ENCODE measurements at regions not wholly inside any gene's neighbourhood (a gene's known extent, or its start where the extent isn't known, plus 50 kb on each side); places are given as distances from the start of the nearest gene placed in this dataset.

DNA sequence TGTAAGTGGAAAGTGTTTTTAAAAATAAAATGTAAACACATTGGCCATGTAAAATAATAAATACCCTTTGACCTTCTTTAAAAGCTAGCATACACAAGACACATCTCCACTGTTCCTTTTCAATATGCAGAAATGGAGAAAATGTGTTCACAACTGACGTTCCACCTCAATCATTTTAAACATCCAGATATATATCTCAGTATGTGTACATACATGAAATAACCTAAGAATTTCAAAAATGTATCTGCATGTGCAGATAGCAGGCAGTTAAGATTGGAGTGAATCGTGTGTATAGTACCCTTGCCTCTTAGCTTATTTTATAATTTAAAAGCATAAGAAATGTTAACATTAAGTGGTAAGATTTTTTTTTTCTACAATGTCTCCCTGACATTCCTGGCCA lies 406.2 kb upstream of the FLRT2 start:
- in situ Hi-C loops (cut with MboI), result no loop called here
- Histone ChIP-seq H3K27me3 (replicated peaks; ENCODE audit: insufficient read depth) (peaks cover 4% of the 10 kb centered on the region; the same call in 1 of the 2 replicates), H3K79me2 (ENCODE audit: insufficient read depth) (no peaks in the 10 kb centered on the region), H3K4me3 (no peak overlapping the region), H3K9me2 (ENCODE audit: insufficient read depth) (no peaks in the 10 kb centered on the region), H3K27ac (no peak overlapping the region), H3K4me1 (ENCODE audit: insufficient read depth) (no peaks in the 10 kb centered on the region), H3F3A (ENCODE audit: insufficient read depth) (no peaks in the 10 kb centered on the region), H3K9me3 (ENCODE audit: low read depth) (no peaks in the 10 kb centered on the region), H3K36me3 (ENCODE audit: low read depth) (no peaks in the 10 kb centered on the region), H3K4me2 (ENCODE audit: unreplicated experiment) (no peak overlapping the region), H2AFZ (no peak overlapping the region), H4K20me1 (ENCODE audit: insufficient read depth) (no peaks in the 10 kb centered on the region), H3K9ac (no peak overlapping the region)
- TF ChIP-seq EZH2 (IDR thresholded peaks at IDR 0.05; ENCODE audit: insufficient read depth, poor library complexity, severe bottlenecking), result no peak
- no peak for DNase-seq
- WGBS, 2 experiments (ENCODE audit: low coverage in 1 of 2, low lambda C conversion rate in 2 of 2, missing lambda C conversion rate in 2 of 2), result 48 to 52% methylated on average over 2 of the region's 2 CpGs

DNA sequence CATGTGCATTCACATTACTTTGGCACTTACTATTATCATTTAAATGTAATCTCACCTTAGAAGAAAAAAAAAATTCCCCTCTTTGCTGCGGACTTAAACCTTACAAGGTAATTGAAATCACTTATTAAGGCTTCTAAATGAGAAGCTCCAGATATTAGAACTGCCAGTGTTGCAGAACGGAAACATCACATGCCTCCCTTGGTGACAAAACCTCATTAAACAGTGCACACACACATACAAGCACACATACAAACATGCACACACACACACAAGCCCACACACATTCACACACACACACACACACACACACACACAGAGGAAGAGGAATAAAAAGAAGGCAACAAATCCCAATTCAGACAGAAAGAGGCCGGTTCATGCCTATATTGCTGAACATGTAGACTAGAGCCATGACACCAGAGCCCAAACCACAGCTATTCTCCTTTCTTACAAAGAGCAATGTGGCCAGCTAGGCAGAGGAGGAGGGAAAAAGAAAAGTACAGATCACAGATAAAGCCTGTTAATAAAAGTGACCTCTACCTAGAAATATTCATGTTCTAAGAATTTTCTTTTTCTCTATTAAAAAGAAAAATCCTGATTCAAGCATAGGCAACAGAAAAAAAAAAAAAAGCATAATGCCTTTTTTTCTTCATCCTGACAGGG lies 405.2 kb upstream of the FLRT2 start:
- TF ChIP-seq EZH2phosphoT487 (IDR thresholded peaks at IDR 0.05; ENCODE audit: insufficient read depth, low read depth) (no peak), EZH2 (IDR thresholded peaks at IDR 0.05; ENCODE audit: insufficient read depth, poor library complexity, severe bottlenecking) (no peak)
- no peak overlapping the region for H3K4me3 ChIP-seq
- no peaks in the 10 kb centered on the region for H3K36me3 ChIP-seq (ENCODE audit: low read depth)
- DNase-seq, result no peak
- no peaks in the 10 kb centered on the region for H4K20me1 ChIP-seq (ENCODE audit: insufficient read depth)
- 62 to 70% methylated on average over 3 of the region's 3 CpGs for WGBS, 2 experiments (ENCODE audit: low coverage in 1 of 2, low lambda C conversion rate in 2 of 2, missing lambda C conversion rate in 2 of 2)
- H3K4me1 ChIP-seq (ENCODE audit: insufficient read depth), result no peaks in the 10 kb centered on the region
- no peak overlapping the region for H3K9ac ChIP-seq
- no peaks in the 10 kb centered on the region for H3F3A ChIP-seq (ENCODE audit: insufficient read depth)
- H3K27ac ChIP-seq, result no peak overlapping the region
- H3K9me2 ChIP-seq (ENCODE audit: insufficient read depth), result no peaks in the 10 kb centered on the region
- H3K79me2 ChIP-seq (ENCODE audit: insufficient read depth), result no peaks in the 10 kb centered on the region
- no peak overlapping the region for H2AFZ ChIP-seq
- H3K9me3 ChIP-seq (ENCODE audit: low read depth), result no peaks in the 10 kb centered on the region
- H3K4me2 ChIP-seq (ENCODE audit: unreplicated experiment), result no peak overlapping the region
- peaks cover 4% of the 10 kb centered on the region; the same call in 1 of the 2 replicates for H3K27me3 ChIP-seq (replicated peaks; ENCODE audit: insufficient read depth)
- in situ Hi-C loops (cut with MboI), result no loop called here

DNA sequence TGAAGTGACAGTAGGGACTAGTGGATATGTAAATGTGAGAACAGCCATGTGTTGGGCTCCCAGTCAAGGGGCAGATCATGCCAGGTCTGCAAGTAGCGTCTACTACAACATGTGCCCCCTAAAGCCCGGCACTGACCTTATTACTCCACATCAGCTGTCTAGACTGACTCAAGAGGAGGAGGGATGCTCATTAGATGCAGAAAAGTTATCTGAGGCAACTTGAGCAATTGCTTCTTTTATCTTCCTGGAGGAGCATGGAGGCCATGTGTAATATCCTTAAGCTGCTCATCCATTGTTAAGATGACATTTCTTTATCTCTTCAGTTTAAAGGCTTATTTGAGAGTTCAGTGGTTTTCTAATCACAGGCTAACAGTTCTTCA lies 404.7 kb upstream of the FLRT2 start:
- H3K79me2 ChIP-seq (ENCODE audit: insufficient read depth), result no peaks in the 10 kb centered on the region
- no peaks in the 10 kb centered on the region for H4K20me1 ChIP-seq (ENCODE audit: insufficient read depth)
- WGBS, 2 experiments (ENCODE audit: low coverage in 1 of 2, low lambda C conversion rate in 2 of 2, missing lambda C conversion rate in 2 of 2), result 29 to 44% methylated on average over 2 of the region's 2 CpGs
- no peaks in the 10 kb centered on the region for H3F3A ChIP-seq (ENCODE audit: insufficient read depth)
- H3K4me2 ChIP-seq (ENCODE audit: unreplicated experiment), result no peak overlapping the region
- DNase-seq, result no peak
- no peaks in the 10 kb centered on the region for H3K4me1 ChIP-seq (ENCODE audit: insufficient read depth)
- no peaks in the 10 kb centered on the region for H3K9me2 ChIP-seq (ENCODE audit: insufficient read depth)
- TF ChIP-seq EZH2phosphoT487 (IDR thresholded peaks at IDR 0.05; ENCODE audit: insufficient read depth, low read depth) (no peak), EZH2 (IDR thresholded peaks at IDR 0.05; ENCODE audit: insufficient read depth, poor library complexity, severe bottlenecking) (no peak)
- H3K36me3 ChIP-seq (ENCODE audit: low read depth), result no peaks in the 10 kb centered on the region
- no peak overlapping the region for H3K9ac ChIP-seq
- H3K27me3 ChIP-seq (replicated peaks; ENCODE audit: insufficient read depth), result peaks cover 4% of the 10 kb centered on the region; the same call in 1 of the 2 replicates
- in situ Hi-C loops (cut with MboI), result no loop called here
- no peaks in the 10 kb centered on the region for H3K9me3 ChIP-seq (ENCODE audit: low read depth)
- no peak overlapping the region for H3K4me3 ChIP-seq
- H2AFZ ChIP-seq, result no peak overlapping the region
- H3K27ac ChIP-seq, result no peak overlapping the region

DNA sequence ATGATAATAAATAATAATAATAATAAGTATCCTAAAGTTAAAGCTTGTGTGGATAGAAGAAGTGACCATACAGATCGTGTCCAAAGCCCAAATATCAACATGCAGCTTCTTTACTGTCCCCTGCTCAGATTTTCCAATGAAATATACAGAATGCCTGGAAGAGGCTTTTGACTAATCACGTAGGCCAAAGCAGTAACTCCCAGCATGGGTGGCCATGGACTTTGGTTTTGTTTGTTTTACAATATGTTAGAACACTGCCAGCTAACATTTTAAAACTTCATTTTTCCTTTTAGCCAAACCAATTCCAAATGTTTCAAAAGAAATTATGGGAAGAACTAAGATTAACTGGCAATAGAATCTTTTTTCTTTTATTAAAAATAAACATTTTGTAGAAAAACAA lies 400.0 kb upstream of the FLRT2 start:
- H3K9me3 ChIP-seq (ENCODE audit: low read depth), result no peaks in the 10 kb centered on the region
- H3K36me3 ChIP-seq (ENCODE audit: low read depth), result no peaks in the 10 kb centered on the region
- TF ChIP-seq EZH2phosphoT487 (IDR thresholded peaks at IDR 0.05; ENCODE audit: insufficient read depth, low read depth) (no peak), EZH2 (IDR thresholded peaks at IDR 0.05; ENCODE audit: insufficient read depth, poor library complexity, severe bottlenecking) (no peak)
- in situ Hi-C loops (cut with MboI), result no loop called here
- no peaks in the 10 kb centered on the region for H3F3A ChIP-seq (ENCODE audit: insufficient read depth)
- H2AFZ ChIP-seq, result no peak overlapping the region
- H3K9me2 ChIP-seq (ENCODE audit: insufficient read depth), result no peaks in the 10 kb centered on the region
- WGBS, 2 experiments (ENCODE audit: low coverage in 1 of 2, low lambda C conversion rate in 2 of 2, missing lambda C conversion rate in 2 of 2), result 15 to 16% methylated on average over 2 of the region's 2 CpGs
- H3K27me3 ChIP-seq (replicated peaks; ENCODE audit: insufficient read depth), result no peaks in the 10 kb centered on the region
- H4K20me1 ChIP-seq (ENCODE audit: insufficient read depth), result no peaks in the 10 kb centered on the region
- H3K79me2 ChIP-seq (ENCODE audit: insufficient read depth), result no peaks in the 10 kb centered on the region
- H3K4me3 ChIP-seq, result no peak overlapping the region
- H3K4me2 ChIP-seq (ENCODE audit: unreplicated experiment), result no peak overlapping the region
- H3K27ac ChIP-seq, result no peak overlapping the region
- no peaks in the 10 kb centered on the region for H3K4me1 ChIP-seq (ENCODE audit: insufficient read depth)
- no peak for DNase-seq
- H3K9ac ChIP-seq, result no peak overlapping the region
